OCI-LY3 (cell line): ENCODE measurements at regions not wholly inside any gene's neighbourhood (a gene's known extent, or its start where the extent isn't known, plus 50 kb on each side); places are given as distances from the start of the nearest gene placed in this dataset.

Experiments used
- CTCF ChIP-seq: fragments of 200-600, 300-600 bp; sonication (generic); IDR thresholded peaks from 2 replicates; pipeline ENCODE4 v1.5.1; 2014; ENCODE audit warnings: antibody characterized with exemption, low read length, low read depth
- EZH2phosphoT487 ChIP-seq: fragments of 200-600 bp; shearing (Covaris generic); IDR thresholded peaks from 2 replicates; pipeline ENCODE4 v1.6.1; 2018; ENCODE audit warnings: antibody characterized with exemption, mixed run types, low read depth

DNA sequence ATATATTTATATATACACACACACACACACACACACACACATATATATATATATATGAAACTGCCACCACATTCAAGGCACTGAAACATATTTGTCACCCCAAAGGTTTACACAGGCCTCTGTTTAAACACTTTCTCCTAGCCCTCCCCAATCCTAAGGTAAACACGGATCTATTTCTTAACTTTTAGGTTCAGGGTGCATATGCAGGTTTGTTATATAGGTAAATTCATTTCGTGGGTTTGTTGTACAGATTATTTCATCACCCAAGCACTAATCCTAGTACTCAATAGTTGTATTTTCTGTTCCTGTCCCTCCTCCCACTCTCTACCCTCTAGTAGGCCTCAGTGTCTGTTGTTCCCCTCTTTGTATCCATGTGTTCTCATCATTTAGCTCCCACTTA lies 305.0 kb downstream of the GPR37 start:
- TF ChIP-seq CTCF (no peak), EZH2phosphoT487 (no peak)
